Mesothelial cell of epicardium (in vitro differentiated cells): ENCODE measurements at regions not wholly inside any gene's neighbourhood (a gene's known extent, or its start where the extent isn't known, plus 50 kb on each side); places are given as distances from the start of the nearest gene placed in this dataset.

Experiments used
- DNase-seq, 2 experiments: peaks; one replicate each; pipeline ENCODE4 v3.0.0; 2021; ENCODE audit warnings: low spot score in 2 of 2; ENCODE audit not compliant: unreplicated experiment in 2 of 2
- H3K27ac Mint-ChIP-seq: 2 replicates; pipeline ENCODE4 v1.8.0; 2021; ENCODE audit warnings: mixed read lengths
- H3K27me3 Mint-ChIP-seq: 2 replicates; pipeline ENCODE4 v1.8.0; 2021; ENCODE audit warnings: low read depth, mixed read lengths
- H3K36me3 Mint-ChIP-seq: 2 replicates; pipeline ENCODE4 v1.8.0; 2021; ENCODE audit warnings: mixed read lengths
- H3K4me1 Mint-ChIP-seq: 2 replicates; pipeline ENCODE4 v1.8.0; 2021; ENCODE audit warnings: mixed read lengths
- H3K4me3 Mint-ChIP-seq: 2 replicates; pipeline ENCODE4 v1.8.0; 2021; ENCODE audit warnings: mild to moderate bottlenecking, moderate library complexity, mixed read lengths
- H3K9me3 Mint-ChIP-seq: 2 replicates; pipeline ENCODE4 v1.8.0; 2021; ENCODE audit warnings: mixed read lengths
- TF ChIP-seq, protein P1 (sequence below): fragments of 200-600 bp; sonication (generic); IDR thresholded peaks from one replicate; pipeline ENCODE4 v1.5.0; 2021; ENCODE audit warnings: antibody characterized with exemption; ENCODE audit not compliant: unreplicated experiment

DNA sequence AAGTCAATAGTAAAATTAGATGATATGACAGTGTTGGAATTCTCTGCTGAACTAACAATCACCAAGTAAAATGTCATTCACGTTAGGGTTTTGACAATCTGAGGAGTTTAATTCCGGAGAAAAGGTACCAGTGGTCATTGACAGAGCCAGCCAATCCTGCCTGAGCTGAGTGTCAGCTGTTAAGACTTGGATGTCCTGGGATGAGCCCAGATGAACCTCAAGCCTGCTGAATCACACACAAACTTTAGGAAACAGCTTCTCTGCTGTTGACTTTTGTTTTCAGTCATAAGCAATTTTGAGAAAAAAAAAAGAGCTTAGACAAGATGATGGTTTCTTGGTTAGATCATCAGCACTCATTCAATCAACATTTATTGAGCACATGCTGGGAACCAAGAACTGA is 600.0 kb upstream of the SLC39A10 start:
- no peaks in the 10 kb centered on the region for H3K36me3 Mint-ChIP-seq
- DNase-seq = no peak
- H3K27me3 Mint-ChIP-seq = peaks cover 1% of the 10 kb centered on the region
- no peak overlapping the region for H3K4me3 Mint-ChIP-seq
- H3K9me3 Mint-ChIP-seq = no peaks in the 10 kb centered on the region
- no peak overlapping the region for H3K27ac Mint-ChIP-seq
- TF ChIP-seq, protein P1, sequence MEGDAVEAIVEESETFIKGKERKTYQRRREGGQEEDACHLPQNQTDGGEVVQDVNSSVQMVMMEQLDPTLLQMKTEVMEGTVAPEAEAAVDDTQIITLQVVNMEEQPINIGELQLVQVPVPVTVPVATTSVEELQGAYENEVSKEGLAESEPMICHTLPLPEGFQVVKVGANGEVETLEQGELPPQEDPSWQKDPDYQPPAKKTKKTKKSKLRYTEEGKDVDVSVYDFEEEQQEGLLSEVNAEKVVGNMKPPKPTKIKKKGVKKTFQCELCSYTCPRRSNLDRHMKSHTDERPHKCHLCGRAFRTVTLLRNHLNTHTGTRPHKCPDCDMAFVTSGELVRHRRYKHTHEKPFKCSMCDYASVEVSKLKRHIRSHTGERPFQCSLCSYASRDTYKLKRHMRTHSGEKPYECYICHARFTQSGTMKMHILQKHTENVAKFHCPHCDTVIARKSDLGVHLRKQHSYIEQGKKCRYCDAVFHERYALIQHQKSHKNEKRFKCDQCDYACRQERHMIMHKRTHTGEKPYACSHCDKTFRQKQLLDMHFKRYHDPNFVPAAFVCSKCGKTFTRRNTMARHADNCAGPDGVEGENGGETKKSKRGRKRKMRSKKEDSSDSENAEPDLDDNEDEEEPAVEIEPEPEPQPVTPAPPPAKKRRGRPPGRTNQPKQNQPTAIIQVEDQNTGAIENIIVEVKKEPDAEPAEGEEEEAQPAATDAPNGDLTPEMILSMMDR = no peak
- H3K4me1 Mint-ChIP-seq = no peaks in the 10 kb centered on the region

DNA sequence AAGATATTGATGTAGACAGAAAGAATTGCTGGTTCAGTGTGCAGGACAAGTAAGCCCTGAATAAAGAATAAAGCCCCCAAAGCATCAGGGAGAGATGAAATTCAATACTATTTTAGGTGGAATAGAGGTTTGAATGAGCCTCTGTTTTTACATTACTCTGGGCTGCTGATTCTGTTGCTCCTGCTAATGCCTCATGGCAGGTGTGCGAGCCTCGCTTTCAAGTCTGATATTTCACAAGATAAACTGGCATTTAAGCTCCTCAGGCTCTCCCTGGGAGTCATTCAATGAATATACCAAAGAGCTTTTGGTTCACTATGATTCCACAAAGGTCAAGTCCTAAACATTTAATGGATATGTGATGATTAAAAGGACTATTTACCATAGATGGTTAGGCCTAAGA is 601.0 kb upstream of the SLC39A10 start:
- Mint-ChIP-seq H3K27me3 (peaks cover 1% of the 10 kb centered on the region), H3K4me1 (no peaks in the 10 kb centered on the region), H3K27ac (no peak overlapping the region), H3K4me3 (no peak overlapping the region), H3K36me3 (no peaks in the 10 kb centered on the region), H3K9me3 (no peaks in the 10 kb centered on the region)
- no peak for DNase-seq
- TF ChIP-seq, protein P1 = no peak

GRCh38 chr2:195051401-195051800 is 605.6 kb upstream of the SLC39A10 start:
- H3K27ac Mint-ChIP-seq = no peak overlapping the region
- no peak for DNase-seq
- no peaks in the 10 kb centered on the region for H3K36me3 Mint-ChIP-seq
- no peak overlapping the region for H3K4me3 Mint-ChIP-seq
- no peaks in the 10 kb centered on the region for H3K4me1 Mint-ChIP-seq
- no peaks in the 10 kb centered on the region for H3K9me3 Mint-ChIP-seq
- no peaks in the 10 kb centered on the region for H3K27me3 Mint-ChIP-seq
- TF ChIP-seq, protein P1 = no peak

DNA sequence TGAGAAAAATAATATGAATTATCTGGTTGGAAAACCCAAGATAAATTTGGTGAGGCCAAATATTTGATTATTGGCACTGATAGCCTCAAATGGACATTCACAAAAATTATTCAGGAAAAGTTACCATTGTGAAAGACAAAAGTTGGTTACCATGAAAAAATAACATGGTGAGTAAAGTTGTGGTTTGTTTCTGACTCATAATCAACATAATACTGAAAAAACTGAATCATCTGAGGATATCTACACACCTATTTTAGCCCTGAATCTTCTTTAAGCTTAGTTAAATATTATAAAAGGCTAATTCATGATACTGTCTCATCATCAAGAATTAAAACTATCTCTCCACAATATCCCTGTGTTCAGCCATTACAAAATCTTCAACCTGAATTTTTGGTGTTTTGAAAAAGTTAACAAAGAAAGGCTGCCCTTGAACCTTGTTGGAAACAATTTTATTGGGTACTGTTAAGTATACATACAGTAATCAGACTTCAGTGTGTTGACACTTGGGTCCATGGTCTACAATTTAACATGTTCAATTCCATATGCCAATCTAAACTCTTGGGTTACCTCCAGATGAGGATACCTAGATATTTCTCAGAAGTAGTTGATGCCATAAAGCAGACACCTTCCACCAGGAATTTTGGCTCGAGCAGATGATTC is 607.5 kb upstream of the SLC39A10 start:
- peaks cover 4% of the 10 kb centered on the region for H3K9me3 Mint-ChIP-seq
- no peaks in the 10 kb centered on the region for H3K36me3 Mint-ChIP-seq
- no peak for DNase-seq
- TF ChIP-seq, protein P1 = no peak
- H3K27me3 Mint-ChIP-seq = no peaks in the 10 kb centered on the region
- H3K4me3 Mint-ChIP-seq = no peak overlapping the region
- no peaks in the 10 kb centered on the region for H3K4me1 Mint-ChIP-seq
- H3K27ac Mint-ChIP-seq = no peak overlapping the region

DNA sequence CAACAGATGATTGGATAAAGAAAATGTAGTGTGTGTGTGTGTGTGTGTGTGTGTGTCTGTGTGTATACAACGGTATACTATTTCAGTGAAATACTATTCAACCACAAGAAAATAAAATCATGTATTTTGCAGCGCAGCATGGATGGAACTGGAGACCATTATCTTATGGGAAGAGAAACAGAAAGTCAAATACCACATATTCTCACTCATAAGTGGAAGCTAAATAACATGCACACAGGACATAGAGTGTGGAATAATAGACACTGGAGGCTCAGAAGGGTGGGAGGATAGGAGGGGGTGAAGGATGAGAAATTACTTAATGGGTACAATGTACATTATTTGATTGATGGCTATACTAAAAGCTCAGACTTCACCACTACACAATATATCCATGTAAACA is 609.1 kb upstream of the SLC39A10 start:
- peaks cover 8% of the 10 kb centered on the region for H3K9me3 Mint-ChIP-seq
- H3K36me3 Mint-ChIP-seq = no peaks in the 10 kb centered on the region
- TF ChIP-seq, protein P1 = no peak
- no peak overlapping the region for H3K4me3 Mint-ChIP-seq
- H3K27me3 Mint-ChIP-seq = no peaks in the 10 kb centered on the region
- DNase-seq = no peak
- no peaks in the 10 kb centered on the region for H3K4me1 Mint-ChIP-seq
- H3K27ac Mint-ChIP-seq = no peak overlapping the region

GRCh38 chr2:195044801-195045200 is 612.2 kb upstream of the SLC39A10 start:
- H3K27ac Mint-ChIP-seq = no peak overlapping the region
- no peaks in the 10 kb centered on the region for H3K36me3 Mint-ChIP-seq

More at GRCh38 chr2:195044801-195045200, 612.2 kb upstream of the SLC39A10 start:
- DNase-seq = no peak
- H3K27me3 Mint-ChIP-seq = no peaks in the 10 kb centered on the region
- no peak overlapping the region for H3K4me3 Mint-ChIP-seq
- peaks cover 8% of the 10 kb centered on the region for H3K9me3 Mint-ChIP-seq
- TF ChIP-seq, protein P1 = no peak
- peaks cover 2% of the 10 kb centered on the region for H3K4me1 Mint-ChIP-seq
